ENCODE measurements at regions not wholly inside any gene's neighbourhood (a gene's known extent, or its start where the extent isn't known, plus 50 kb on each side); places are given as distances from the start of the nearest gene placed in this dataset.
"Not testable (repeated sequence)": the region's sequence is repeated elsewhere in the genome, so short reads cannot be mapped to it uniquely, and the experiment has no call there.

DNA sequence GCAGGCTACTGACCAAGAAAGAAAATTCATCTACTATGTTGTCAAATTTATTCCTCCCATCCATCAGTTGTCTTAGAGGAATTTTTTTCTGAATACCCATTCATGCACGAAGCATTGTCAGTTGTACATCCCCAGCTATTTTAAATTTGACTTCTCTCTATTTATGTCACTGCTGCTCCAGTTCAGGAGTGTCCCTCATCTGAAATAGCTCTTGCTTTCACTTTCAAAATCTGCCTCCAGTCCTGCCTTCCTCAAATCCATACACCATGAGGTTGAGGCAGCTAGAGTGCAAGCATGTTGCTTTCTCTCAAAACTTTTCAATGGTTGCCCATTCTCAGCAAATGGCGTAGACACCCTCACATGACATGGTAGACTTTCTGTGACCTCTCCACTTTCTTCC, 335.4 kb upstream of the CDH2 start:
- DNase-seq (ENCODE audit: low spot score) = no peak

DNA sequence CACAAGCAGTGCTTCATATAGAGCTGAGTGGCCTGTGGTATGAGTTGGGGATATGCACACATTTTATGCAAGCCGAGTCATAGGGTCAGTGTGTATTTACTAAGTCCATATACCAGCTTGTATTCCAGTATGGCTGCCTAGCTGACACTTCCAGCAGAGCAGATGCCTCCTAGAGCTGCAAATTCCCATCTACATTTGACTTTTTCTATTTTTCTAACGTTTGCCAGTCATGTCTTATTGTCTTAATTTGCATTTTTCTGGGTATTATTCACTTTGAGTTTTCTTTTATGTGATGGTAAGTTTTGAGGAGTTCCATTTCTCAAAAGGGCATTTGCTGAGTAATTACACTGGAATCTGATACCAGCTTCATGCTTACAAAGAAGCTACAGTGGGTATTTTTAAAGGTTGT, 334.5 kb upstream of the CDH2 start:
- DNase-seq (ENCODE audit: low spot score) = no peak

- DNase-seq (ENCODE audit: low spot score) = no peak
Measured at GRCh38 chr18:28510210-28510609, 333.3 kb upstream of the CDH2 start.

- DNase-seq (ENCODE audit: low spot score) = no peak
Measured at GRCh38 chr18:28504066-28504465, 327.1 kb upstream of the CDH2 start.

GRCh38 chr18:28494151-28494550, 317.2 kb upstream of the CDH2 start:
- DNase-seq (ENCODE audit: low spot score) = no peak

DNA sequence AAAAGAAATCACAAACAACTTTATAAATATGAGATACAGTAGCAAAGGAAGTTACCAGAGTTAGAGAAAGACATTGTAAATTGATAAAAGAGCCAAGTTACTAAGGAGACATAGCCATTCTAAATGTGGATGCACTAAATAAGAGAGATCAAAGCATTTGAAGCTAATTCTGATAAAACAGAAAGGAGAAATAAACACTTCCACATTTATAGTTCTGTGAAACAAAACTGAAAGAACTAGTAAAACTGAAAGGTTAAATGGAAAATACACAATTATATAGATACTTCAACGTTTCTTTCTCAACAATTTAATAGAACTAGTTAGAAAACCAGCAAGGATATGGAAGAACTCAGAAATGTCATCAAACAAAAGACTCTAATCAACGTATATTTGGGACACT, 309.0 kb upstream of the CDH2 start:
- no peak for DNase-seq (ENCODE audit: low spot score)

- DNase-seq (ENCODE audit: low spot score) = no peak
Measured at GRCh38 chr18:28485210-28485801, 308.4 kb upstream of the CDH2 start.

GRCh38 chr18:28478531-28478930, 301.6 kb upstream of the CDH2 start:
- DNase-seq (ENCODE audit: low spot score) = no peak

GRCh38 chr18:28476302-28476701, 299.4 kb upstream of the CDH2 start:
- no peak for DNase-seq (ENCODE audit: low spot score)

GRCh38 chr18:28469946-28470345, 293.0 kb upstream of the CDH2 start:
- DNase-seq (ENCODE audit: low spot score) = no peak

- no peak for DNase-seq (ENCODE audit: low spot score)
Measured at GRCh38 chr18:28468901-28469300, 292.0 kb upstream of the CDH2 start.

GRCh38 chr18:28466204-28466603, 289.3 kb upstream of the CDH2 start:
- DNase-seq (ENCODE audit: low spot score) = no peak

DNA sequence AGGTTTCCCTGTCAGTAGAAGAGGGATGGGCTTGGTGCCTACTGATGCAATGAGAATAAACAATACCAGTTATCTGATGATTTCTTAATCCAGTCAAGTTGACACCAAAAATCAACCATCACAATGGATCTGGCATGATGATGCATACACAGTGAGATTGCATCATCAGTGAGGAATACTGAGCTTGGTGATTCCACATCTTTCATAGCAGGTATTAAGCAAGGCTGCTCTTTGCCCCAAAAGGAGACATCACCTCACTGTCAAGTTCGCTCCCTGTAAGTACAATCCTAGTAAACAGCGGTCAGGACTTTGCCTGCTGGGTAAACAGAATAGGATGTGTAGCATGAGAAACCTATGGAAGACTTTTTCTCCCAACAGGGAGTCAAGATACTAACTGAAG, 282.7 kb upstream of the CDH2 start:
- no peak for DNase-seq (ENCODE audit: low spot score)

DNA sequence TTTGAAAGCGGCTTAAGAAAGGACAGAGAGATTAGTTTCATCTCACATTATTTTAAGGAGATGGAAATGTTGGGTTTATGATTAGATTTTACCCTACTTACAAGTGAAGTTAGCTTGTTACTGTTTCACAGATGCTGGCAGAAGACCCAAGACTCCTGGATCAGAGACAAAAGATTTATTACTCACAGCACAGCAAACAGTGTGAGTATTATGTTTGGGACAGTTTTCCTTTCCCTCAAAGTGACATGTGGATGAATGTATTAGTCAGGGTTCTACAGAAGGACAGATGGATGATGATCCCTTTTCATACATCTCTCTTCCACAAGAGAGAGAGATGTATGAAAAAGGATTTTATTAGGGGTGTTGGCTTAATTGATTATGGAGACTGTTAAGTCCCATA, 281.8 kb upstream of the CDH2 start:
- no peak for DNase-seq (ENCODE audit: low spot score)

- DNase-seq (ENCODE audit: low spot score) = no peak
Measured at GRCh38 chr18:28457784-28458183, 280.9 kb upstream of the CDH2 start.

DNA sequence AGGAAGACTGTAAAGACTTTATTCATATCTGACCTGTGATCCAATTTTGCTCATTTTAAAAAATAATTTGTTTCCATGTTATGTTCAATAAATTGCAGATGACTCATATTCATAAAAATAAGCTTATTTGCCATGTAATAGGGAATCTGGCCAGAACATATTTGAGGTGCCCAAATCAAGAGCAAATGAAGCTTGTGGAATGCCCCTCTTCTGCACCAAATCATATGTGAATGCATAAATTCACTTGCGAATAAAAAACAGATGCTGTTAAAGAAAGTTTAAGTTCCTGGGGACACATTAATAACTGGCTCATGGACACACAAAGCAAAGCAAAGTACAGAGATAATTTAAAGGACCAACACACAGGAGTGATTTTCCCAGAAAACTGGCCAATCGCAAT, 279.0 kb upstream of the CDH2 start:
- no peak for DNase-seq (ENCODE audit: low spot score)

DNA sequence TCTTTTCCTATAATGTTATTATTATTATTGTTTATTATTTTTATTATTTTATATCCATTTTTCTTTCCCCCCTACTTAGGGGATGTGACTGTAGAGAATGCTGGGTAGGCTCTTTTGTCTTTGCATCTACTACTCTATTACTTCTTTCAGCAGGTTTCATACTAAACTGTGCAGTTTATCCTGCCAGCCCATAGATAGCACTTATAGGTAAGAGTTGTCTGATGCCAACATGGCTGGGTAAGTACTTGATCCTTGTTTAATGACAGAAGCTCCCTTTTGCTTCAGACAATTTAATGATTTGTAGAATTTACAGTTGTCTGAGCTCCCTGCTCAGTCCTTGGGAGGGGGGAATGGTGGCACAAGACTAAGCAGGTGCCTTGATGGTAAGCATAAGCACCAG, 262.9 kb upstream of the CDH2 start:
- DNase-seq (ENCODE audit: low spot score) = no peak

DNA sequence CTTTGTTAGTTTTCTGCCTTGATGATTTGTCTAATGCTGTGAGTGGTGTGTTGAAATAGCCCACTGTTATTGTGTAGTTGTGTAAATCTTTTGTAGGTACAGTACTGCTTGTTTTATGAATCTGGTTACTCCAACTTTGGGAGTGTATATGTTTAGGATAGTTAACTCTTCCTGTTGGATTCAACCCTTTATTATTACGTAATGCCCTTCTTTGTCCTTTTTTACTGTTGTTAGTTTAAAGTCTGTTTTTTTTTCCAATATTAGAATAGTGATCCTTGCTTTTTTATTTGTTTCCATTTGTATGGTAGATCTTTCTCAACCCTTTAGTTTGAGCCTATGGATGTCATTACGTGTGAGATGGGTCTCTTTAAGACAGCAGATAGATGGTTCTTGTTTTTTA, 261.5 kb upstream of the CDH2 start:
- DNase-seq (ENCODE audit: low spot score) = no peak

DNA sequence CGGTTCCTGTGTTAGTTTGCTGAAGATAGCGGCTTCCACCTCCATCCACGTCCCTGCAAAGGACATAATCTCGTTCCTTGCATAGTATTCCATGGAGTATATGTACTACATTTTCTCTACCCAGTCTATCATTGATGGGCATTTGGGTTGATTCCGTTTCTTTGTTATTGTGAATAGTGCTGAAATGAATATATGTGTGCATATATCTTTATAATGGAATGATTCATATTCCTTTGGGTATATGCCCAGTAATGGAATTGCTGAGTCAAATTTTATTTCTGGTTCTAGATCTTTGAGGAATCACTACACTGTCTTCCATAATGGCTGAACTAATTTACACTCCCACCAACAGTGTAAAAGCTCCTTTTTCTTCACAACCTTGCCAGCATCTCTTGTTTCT, 255.4 kb upstream of the CDH2 start:
- no peak for DNase-seq (ENCODE audit: low spot score)

GRCh38 chr18:28425886-28426285, 249.0 kb upstream of the CDH2 start:
- no peak for DNase-seq (ENCODE audit: low spot score)

DNA sequence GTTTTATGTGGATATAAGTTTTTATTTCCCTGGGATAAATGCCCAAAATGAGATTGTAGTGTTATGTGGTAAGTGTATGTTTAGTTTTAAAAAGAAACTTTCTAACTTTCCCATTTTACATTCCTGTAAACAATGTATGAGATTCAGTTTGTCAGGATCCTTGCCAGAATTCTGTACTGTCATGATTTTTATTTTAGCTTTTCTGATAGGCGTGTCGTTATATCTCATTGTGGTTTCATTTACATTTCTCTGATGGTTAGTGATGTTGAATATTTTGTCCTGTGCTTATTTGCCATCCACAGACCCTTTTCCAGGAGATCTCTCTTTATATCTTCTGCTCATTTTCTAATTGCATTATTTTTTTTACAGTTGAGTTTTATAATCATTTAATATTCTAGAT, 245.6 kb upstream of the CDH2 start:
- DNase-seq (ENCODE audit: low spot score) = no peak

DNA sequence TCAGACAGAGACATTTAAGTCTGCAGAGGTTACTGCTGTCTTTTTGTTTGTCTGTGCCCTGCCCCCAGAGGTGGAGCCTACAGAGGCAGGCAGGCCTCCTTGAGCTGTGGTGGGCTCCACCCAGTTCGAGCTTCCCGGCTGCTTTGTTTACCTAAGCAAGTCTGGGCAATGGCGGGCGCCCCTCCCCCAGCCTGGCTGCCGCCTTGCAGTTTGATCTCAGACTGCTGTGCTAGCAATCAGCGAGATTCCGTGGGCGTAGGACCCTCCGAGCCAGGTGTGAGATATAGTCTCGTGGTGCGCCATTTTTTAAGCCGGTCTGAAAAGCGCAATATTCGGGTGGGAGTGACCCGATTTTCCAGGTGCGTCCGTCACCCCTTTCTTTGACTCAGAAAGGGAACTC, 245.0 kb upstream of the CDH2 start:
- not testable (repeated sequence) for DNase-seq (ENCODE audit: low spot score)

DNA sequence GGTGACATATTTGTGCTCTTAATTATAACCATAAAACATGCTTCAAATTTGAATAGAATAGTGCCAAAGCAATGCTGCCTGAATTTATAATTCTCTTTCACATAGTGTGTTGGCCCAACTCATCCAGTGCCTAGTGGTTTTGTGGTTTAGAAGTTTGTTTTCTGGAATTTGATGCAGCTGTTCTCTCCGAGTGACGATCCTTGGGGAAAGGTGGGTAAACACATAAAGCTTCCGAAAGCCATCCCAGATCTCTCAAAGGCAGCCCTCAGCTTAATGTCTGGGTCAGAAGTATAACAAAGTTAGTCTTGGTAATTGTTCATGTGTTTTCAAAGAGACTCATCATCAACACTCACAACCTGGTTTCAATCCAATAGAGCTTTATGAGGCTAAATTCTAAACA, 235.6 kb upstream of the CDH2 start:
- no peak for DNase-seq (ENCODE audit: low spot score)

GRCh38 chr18:28411806-28412205, 234.9 kb upstream of the CDH2 start:
- no peak for DNase-seq (ENCODE audit: low spot score)

- DNase-seq (ENCODE audit: low spot score) = no peak
Measured at GRCh38 chr18:28409811-28410210, 232.9 kb upstream of the CDH2 start.

All from RKO (cell line).